Activated T-helper 9 cell treated with anti-CD3 and anti-CD28 coated beads, Interleukin-2, amount 50 U/mL, for 16 hours (primary cell): ENCODE measurements at regions not wholly inside any gene's neighbourhood (a gene's known extent, or its start where the extent isn't known, plus 50 kb on each side); places are given as distances from the start of the nearest gene placed in this dataset.
"Not testable (repeated sequence)": the region's sequence is repeated elsewhere in the genome, so short reads cannot be mapped to it uniquely, and the experiment has no call there.

Experiments used
- DNase-seq: peaks from one replicate; pipeline ENCODE4 v3.0.0-alpha.2; 2020; ENCODE audit warnings: low read depth

DNA sequence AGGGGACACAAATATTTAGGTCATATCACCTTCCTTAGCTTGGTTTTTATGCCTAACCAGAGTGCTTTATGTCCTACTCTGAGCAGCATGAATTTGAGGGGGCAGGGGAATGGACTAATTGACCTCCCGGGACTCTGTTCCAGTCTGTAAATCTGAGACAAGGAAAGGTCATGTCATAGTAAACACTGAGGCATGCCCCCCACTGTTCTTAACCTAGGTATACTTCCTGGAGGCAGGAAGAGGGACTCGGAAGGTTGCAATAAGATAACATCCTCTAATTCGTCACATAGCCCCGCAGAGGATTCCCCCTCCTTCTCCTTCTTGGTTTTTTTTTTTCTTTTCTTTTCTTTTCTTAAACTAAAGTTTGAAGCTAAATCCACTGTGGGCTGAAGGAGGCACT is 540.3 kb upstream of the CADM1 start:
- no peak for DNase-seq

- no peak for DNase-seq
Observed at GRCh38 chr11:116043857-116044256, 539.6 kb upstream of the CADM1 start.

DNA sequence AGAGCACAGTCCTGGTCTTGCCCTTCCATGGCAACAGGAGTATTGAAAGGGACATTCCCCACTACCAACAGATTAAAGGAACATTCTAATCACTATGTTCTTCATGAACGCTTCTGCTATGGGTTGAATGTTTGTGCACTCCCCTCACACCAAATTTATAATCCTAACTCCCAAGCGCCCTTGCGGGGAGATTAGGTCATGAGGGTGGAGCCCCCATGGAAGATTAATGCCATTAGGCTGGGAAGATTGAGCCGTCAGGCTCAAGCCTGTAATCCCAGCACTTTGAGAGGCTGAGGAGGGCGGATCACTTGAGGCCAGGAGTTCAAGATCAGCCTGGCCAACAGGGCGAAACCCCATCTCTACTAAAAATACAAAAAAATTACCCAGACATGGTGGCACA is 538.8 kb upstream of the CADM1 start:
- not testable (repeated sequence) for DNase-seq

GRCh38 chr11:116042146-116042545 is 537.9 kb upstream of the CADM1 start:
- DNase-seq = no peak

DNA sequence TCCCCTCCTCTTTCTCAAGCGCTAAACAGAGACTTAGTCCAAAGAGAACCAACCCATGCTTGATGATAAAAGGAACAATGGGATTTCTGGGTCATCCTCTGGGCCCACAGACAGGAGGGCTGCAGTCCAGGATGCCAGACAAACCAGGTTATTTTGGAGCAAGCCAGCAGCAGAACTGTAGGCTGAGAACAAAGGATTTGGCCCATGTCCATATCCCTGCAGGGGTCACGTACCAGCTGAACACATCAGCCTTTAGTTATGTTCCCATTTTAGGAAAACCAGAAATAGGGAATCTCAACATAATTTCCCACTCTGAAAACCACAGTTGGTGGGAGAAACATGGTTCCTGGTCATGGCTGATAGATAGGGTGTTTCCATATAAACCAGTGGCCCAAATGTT is 533.6 kb upstream of the CADM1 start:
- no peak for DNase-seq

DNA sequence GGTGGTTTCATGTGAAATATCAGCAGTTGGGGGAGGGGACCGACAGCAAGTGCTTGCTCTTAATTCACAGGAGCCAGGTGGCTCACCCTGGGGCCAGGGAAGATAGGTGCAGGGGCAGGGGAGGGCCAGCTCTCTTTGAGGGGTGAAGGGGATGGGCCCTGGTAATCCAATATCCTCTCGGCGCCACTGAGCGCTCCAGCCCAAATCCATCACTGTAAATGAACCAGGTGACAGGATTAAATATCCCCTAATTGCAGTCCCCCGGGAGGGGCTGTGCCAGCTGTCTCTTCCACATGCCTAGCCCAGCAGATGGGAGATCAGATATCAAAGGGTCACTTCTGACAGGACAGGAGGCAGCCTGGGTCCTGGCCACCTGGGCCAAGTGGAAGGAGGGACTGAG is 531.8 kb upstream of the CADM1 start:
- DNase-seq = no peak

- no peak for DNase-seq
Observed at GRCh38 chr11:116033931-116034553, 529.8 kb upstream of the CADM1 start.

GRCh38 chr11:116030697-116031331 is 526.6 kb upstream of the CADM1 start:
- no peak for DNase-seq

- DNase-seq = not testable (repeated sequence)
Observed at GRCh38 chr11:116028506-116028905, 524.3 kb upstream of the CADM1 start.

DNA sequence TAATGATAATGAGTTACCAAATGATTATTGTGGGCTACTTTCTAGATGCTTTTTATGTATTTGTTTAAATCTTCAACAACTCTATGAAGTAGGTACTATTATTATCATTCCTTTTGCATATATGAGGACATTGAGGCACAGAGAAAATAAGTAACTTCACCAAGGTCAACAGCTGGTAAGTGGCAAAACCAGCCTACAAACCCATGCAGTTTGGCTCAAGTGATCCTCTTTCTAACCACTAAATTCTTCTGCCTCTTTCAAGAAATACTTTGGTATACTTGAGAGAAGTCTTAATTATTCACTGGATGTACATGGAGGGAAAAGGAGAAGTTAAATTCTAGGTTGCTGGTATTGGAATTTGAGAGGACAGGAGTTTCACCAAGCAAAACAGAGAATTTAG is 495.2 kb upstream of the CADM1 start:
- no peak for DNase-seq

DNA sequence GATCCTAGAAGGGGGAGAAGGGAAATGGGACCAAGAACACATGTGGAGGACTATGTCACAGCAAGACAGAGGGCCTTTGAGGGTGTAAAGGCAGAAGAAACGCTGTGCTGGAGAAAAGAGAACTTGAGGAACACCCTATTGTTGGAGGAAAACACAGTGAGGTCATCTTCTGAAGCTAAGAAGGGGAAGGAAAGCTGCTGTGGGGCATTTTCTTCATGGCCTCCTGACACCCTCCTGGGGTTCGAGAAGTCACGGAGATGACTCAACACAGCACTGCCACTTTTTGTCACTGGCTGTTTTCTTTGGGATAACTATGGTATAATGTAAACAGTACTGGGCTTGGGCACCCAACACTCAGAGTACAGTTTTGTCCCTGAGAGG is 492.6 kb upstream of the CADM1 start:
- DNase-seq = no peak

- DNase-seq = no peak
Observed at GRCh38 chr11:115996125-115996807, 492.1 kb upstream of the CADM1 start.

DNA sequence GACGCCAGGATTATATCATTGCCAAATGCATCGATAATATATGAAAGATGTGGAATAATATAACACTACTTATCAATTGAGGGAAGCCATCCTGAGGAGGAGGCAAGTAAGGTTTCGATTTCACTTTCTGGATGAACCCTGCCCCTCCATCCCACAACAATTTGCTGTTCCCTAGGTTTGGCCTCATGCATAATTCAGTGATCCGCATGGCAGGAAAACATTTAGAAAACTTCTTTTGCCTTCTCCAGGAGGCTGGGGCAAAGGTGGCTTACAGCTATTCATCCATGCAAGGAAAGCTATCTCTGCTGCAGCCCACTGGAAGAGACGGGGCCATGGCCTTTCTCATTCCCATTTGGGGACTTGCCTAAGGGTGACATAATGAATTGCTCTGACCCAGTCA is 489.4 kb upstream of the CADM1 start:
- DNase-seq = no peak

GRCh38 chr11:115990004-115990447 is 485.8 kb upstream of the CADM1 start:
- DNase-seq = no peak

GRCh38 chr11:115985896-115986295 is 481.7 kb upstream of the CADM1 start:
- DNase-seq = no peak

- DNase-seq = no peak
Observed at GRCh38 chr11:115984228-115984627, 480.0 kb upstream of the CADM1 start.

GRCh38 chr11:115982666-115983065 is 478.5 kb upstream of the CADM1 start:
- DNase-seq = no peak

DNA sequence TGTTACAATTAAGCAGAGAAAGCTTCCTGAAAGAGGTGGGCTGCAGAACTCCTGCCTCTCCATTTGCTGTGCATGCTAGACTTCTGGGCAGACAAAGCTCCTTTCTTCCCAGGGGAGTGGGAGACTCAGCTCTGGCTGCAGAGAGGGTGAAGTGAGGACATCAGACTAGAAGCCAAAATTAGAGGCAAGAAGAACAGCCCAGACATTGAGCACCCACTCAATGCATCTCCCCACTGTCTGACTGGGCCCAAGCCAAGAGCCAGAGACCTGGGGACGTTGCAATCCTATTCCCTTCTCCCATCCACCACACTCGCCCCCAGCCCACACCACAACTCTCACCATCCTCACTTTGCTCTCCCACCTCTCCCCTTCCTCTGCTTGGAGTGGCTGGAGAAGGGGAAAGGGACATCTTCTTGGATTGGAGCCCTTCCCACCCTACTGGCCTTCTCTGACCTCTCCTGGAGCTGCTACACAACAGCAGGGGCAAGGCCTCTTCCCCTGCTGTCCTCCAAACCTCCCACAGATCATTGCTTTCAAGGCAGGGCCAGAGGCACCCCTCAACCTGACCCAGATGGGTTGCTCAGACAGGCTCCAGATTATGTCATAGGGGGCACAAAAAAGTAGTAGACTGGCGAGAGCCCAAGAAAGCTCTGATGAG is 477.7 kb upstream of the CADM1 start:
- DNase-seq = no peak

DNA sequence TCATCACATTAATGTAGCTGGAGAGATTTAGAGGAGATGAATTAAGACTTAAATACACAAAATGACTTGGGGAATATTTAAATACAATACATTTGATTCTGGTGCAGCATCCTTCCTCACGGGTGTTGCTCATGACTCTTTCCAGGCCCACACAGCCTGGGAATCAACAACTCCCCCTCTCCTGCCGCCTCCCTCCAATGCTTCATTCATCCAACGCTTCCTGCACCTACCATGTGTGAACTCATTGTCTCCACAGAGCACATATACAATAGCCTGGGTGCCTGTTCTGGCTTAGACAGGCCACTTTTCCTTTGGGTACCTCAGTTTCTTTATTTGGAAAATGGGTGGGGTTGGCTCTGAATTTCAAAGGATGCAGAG is 476.9 kb upstream of the CADM1 start:
- no peak for DNase-seq

DNA sequence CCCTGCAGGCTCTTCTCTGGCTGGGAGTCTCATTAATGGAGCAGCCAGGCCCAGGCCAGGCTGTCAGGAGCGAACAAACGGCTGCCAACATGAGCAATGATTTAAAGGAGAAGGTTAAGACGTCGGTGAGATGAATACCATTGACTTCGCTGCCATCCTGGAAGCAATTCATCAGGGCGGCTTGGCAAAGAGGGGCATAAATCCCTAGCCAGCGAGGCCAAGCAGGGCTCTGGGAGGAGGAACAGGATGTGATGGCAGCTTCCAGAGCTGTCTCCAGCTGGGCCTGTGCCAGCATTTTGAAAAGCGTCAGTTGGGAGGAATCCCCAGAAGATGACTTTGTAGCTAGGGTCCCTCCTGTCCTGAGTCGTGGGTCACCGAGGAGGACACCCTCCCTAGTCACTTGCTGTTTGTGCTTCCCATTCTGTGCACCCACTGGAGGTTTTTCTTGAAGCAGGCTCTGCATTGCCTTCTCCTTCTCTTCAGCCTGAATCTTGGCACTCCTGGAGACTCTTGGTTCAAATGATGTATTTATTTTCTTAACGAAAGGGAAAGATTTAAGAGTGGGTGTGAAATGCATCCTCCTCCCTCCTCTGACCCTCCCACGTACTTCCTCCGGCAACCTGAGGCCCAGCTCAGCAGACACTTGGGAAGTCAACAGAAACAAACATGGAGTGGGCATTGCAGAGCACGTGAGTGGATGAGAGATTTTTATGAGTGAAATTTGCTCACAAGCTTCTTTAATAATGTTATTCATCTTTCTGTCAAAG is 476.3 kb upstream of the CADM1 start:
- DNase-seq = no peak

DNA sequence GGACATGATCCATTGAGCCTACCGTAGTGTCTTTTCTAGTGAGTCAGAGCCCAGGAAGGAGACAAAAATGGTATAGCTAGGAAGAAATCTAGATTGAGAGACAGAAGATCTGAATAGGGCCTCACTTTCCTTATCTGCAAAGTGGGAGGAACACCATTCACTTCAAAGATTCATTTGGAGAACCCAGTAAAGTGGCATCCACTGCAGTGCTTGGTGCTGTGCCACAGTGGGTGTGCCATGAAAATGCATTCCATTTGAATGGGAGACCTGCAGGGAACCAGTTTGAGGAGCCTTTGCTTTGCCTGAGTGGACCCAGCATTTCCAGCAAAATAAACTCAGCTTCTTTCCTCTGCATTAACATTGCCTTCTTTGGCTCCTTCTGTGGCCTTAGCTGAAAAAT is 470.5 kb upstream of the CADM1 start:
- no peak for DNase-seq

- not testable (repeated sequence) for DNase-seq
Observed at GRCh38 chr11:115967203-115967602, 463.0 kb upstream of the CADM1 start.
